Astrocyte (in vitro differentiated cells and primary cell): ENCODE measurements at regions not wholly inside any gene's neighbourhood (a gene's known extent, or its start where the extent isn't known, plus 50 kb on each side); places are given as distances from the start of the nearest gene placed in this dataset.

Experiments used
- DNase-seq: peaks from one replicate; pipeline ENCODE4 v3.0.0-alpha.2; 2010; ENCODE audit warnings: low read depth
- FAIRE-seq: peaks from 2 replicates; lab custom pipeline; 2011; peaks lifted over from hg19 to GRCh38; lab: Jason Lieb, UNC
- H2AFZ ChIP-seq: 2 replicates; pipeline ENCODE4 v1.6.0; 2012; ENCODE audit warnings: low read depth, low read length, inconsistent platforms
- H3K27ac ChIP-seq: 2 replicates; pipeline ENCODE4 v1.5.1; 2011; ENCODE audit warnings: low read depth, low read length, inconsistent platforms
- H3K27me3 ChIP-seq: 2 replicates; pipeline ENCODE4 v1.6.0; 2011; ENCODE audit warnings: low read length, inconsistent platforms; ENCODE audit not compliant: insufficient read depth
- H3K36me3 ChIP-seq: 2 replicates; pipeline ENCODE4 v1.5.1; 2011; ENCODE audit warnings: low read length, inconsistent platforms; ENCODE audit not compliant: insufficient read depth
- H3K4me1 ChIP-seq: 2 replicates; pipeline ENCODE4 v1.5.1; 2011; ENCODE audit warnings: low read length, inconsistent platforms; ENCODE audit not compliant: insufficient read depth
- H3K4me2 ChIP-seq: 2 replicates; pipeline ENCODE4 v1.6.0; 2012; ENCODE audit warnings: low read length, inconsistent platforms
- H3K4me3 ChIP-seq: 2 replicates; pipeline ENCODE4 v1.5.1; 2011; ENCODE audit warnings: low read depth, mild to moderate bottlenecking, low read length, inconsistent platforms; ENCODE audit not compliant: insufficient read depth
- H3K79me2 ChIP-seq: 2 replicates; pipeline ENCODE4 v1.6.0; 2012; ENCODE audit warnings: mild to moderate bottlenecking, low read length, inconsistent platforms; ENCODE audit not compliant: insufficient read depth
- H3K9ac ChIP-seq: 2 replicates; pipeline ENCODE4 v1.6.0; 2012; ENCODE audit warnings: mild to moderate bottlenecking, low read length, inconsistent platforms
- H3K9me3 ChIP-seq: 2 replicates; pipeline ENCODE4 v1.5.1; 2012; ENCODE audit warnings: low read depth, mild to moderate bottlenecking, low read length, inconsistent platforms; ENCODE audit not compliant: insufficient read depth
- H4K20me1 ChIP-seq: 2 replicates; pipeline ENCODE4 v1.6.0; 2012; ENCODE audit warnings: low read length, inconsistent platforms; ENCODE audit not compliant: insufficient read depth
- H3K27ac Mint-ChIP-seq: one replicate; pipeline ENCODE4 v1.8.0; 2021; ENCODE audit warnings: mild to moderate bottlenecking, mixed read lengths; ENCODE audit not compliant: unreplicated experiment
- H3K27me3 Mint-ChIP-seq: one replicate; pipeline ENCODE4 v1.8.0; 2021; ENCODE audit warnings: low read depth, mixed read lengths; ENCODE audit not compliant: unreplicated experiment
- H3K36me3 Mint-ChIP-seq: one replicate; pipeline ENCODE4 v1.8.0; 2021; ENCODE audit warnings: low read depth, mixed read lengths; ENCODE audit not compliant: unreplicated experiment
- H3K4me1 Mint-ChIP-seq: one replicate; pipeline ENCODE4 v1.8.0; 2021; ENCODE audit warnings: low read depth, mixed read lengths; ENCODE audit not compliant: unreplicated experiment
- H3K4me3 Mint-ChIP-seq: one replicate; pipeline ENCODE4 v1.8.0; 2021; ENCODE audit warnings: mild to moderate bottlenecking, moderate library complexity, mixed read lengths; ENCODE audit not compliant: unreplicated experiment
- H3K9me3 Mint-ChIP-seq: one replicate; pipeline ENCODE4 v1.8.0; 2021; ENCODE audit warnings: mild to moderate bottlenecking, mixed read lengths; ENCODE audit not compliant: unreplicated experiment
- CTCF ChIP-seq: IDR thresholded peaks from 2 replicates; pipeline ENCODE4 v1.5.1; 2011; ENCODE audit warnings: low read depth, mild to moderate bottlenecking, inconsistent platforms, low read length, moderate library complexity; ENCODE audit not compliant: insufficient read depth
- EZH2 ChIP-seq: IDR thresholded peaks from 2 replicates; pipeline ENCODE4 v1.6.1; 2012; ENCODE audit warnings: mild to moderate bottlenecking, low read length, inconsistent platforms; ENCODE audit not compliant: insufficient read depth

- Histone ChIP-seq H3K4me2 (no peak overlapping the region), H3K9ac (no peak overlapping the region), H2AFZ (no peak overlapping the region), H3K79me2 (no peaks in the 10 kb centered on the region), H3K27ac (no peak overlapping the region), H3K4me3 (no peak overlapping the region), H3K4me1 (no peaks in the 10 kb centered on the region), H3K36me3 (no peaks in the 10 kb centered on the region), H3K27me3 (no peaks in the 10 kb centered on the region), H3K9me3 (no peaks in the 10 kb centered on the region), H4K20me1 (no peaks in the 10 kb centered on the region)
- no peak for DNase-seq
- peaks cover 4% of the 10 kb centered on the region for H3K4me1 Mint-ChIP-seq
- no peaks in the 10 kb centered on the region for H3K36me3 Mint-ChIP-seq
- no peaks in the 10 kb centered on the region for H3K27me3 Mint-ChIP-seq
- TF ChIP-seq EZH2, result no peak
- TF ChIP-seq CTCF, result no peak
- peaks cover 5% of the 10 kb centered on the region for H3K9me3 Mint-ChIP-seq
- H3K4me3 Mint-ChIP-seq, result no peak overlapping the region
- no peak overlapping the region for H3K27ac Mint-ChIP-seq
- no peak for FAIRE-seq
These were observed 573.4 kb upstream of the DPPA4 start for GRCh38 chr3:109910772-109911171.

GRCh38 chr3:109918740-109919139 lies 581.4 kb upstream of the DPPA4 start:
- Histone ChIP-seq H3K9me3 (no peaks in the 10 kb centered on the region), H3K9ac (no peak overlapping the region), H3K4me2 (no peak overlapping the region), H3K36me3 (no peaks in the 10 kb centered on the region), H3K4me1 (no peaks in the 10 kb centered on the region), H3K27ac (no peak overlapping the region), H2AFZ (no peak overlapping the region), H4K20me1 (no peaks in the 10 kb centered on the region), H3K79me2 (no peaks in the 10 kb centered on the region), H3K27me3 (no peaks in the 10 kb centered on the region), H3K4me3 (no peak overlapping the region)
- no peak overlapping the region for H3K27ac Mint-ChIP-seq
- no peak for DNase-seq
- H3K4me1 Mint-ChIP-seq, result peaks cover 17% of the 10 kb centered on the region
- no peaks in the 10 kb centered on the region for H3K36me3 Mint-ChIP-seq
- no peak for FAIRE-seq
- no peaks in the 10 kb centered on the region for H3K27me3 Mint-ChIP-seq
- no peak overlapping the region for H3K4me3 Mint-ChIP-seq
- no peak for TF ChIP-seq CTCF
- no peak for TF ChIP-seq EZH2
- H3K9me3 Mint-ChIP-seq, result peaks cover 4% of the 10 kb centered on the region

GRCh38 chr3:109920749-109921148 lies 583.4 kb upstream of the DPPA4 start:
- no peaks in the 10 kb centered on the region for H3K36me3 ChIP-seq
- H3K4me1 ChIP-seq, result no peaks in the 10 kb centered on the region
- H3K79me2 ChIP-seq, result no peaks in the 10 kb centered on the region
- no peak overlapping the region for H3K27ac ChIP-seq
- H3K9me3 Mint-ChIP-seq, result no peaks in the 10 kb centered on the region
- no peaks in the 10 kb centered on the region for H3K9me3 ChIP-seq
- H3K4me3 Mint-ChIP-seq, result no peak overlapping the region
- DNase-seq (no peak), FAIRE-seq (no peak)
- no peaks in the 10 kb centered on the region for H3K36me3 Mint-ChIP-seq
- peaks cover 23% of the 10 kb centered on the region for H3K4me1 Mint-ChIP-seq
- H4K20me1 ChIP-seq, result no peaks in the 10 kb centered on the region
- H3K27me3 ChIP-seq, result no peaks in the 10 kb centered on the region
- no peak overlapping the region for H3K4me2 ChIP-seq
- no peak overlapping the region for H3K27ac Mint-ChIP-seq
- no peak overlapping the region for H2AFZ ChIP-seq
- H3K9ac ChIP-seq, result no peak overlapping the region
- no peak for TF ChIP-seq EZH2
- H3K4me3 ChIP-seq, result no peak overlapping the region
- H3K27me3 Mint-ChIP-seq, result no peaks in the 10 kb centered on the region
